ENCODE measurements at regions not wholly inside any gene's neighbourhood (a gene's known extent, or its start where the extent isn't known, plus 50 kb on each side); places are given as distances from the start of the nearest gene placed in this dataset.

- no peak for DNase-seq (ENCODE audit: low read depth)
- H3K4me3 ChIP-seq (ENCODE audit: low read depth, low read length) = no peak overlapping the region
- in situ Hi-C loops (cut with HindIII; ENCODE audit: low sequenced_read_pairs) = no loop called here
- no peak for TF ChIP-seq CTCF (IDR thresholded peaks at IDR 0.05; ENCODE audit: low read depth, low read length, missing control alignments)
These were observed 85.4 kb upstream of the NR3C2 start for GRCh38 chr4:148527571-148527970.

GRCh38 chr4:148522995-148523394, 80.8 kb upstream of the NR3C2 start:
- H3K4me3 ChIP-seq (ENCODE audit: low read depth, low read length) = no peak overlapping the region
- DNase-seq (ENCODE audit: low read depth) = no peak
- no peak for TF ChIP-seq CTCF (IDR thresholded peaks at IDR 0.05; ENCODE audit: low read depth, low read length, missing control alignments)
- in situ Hi-C loops (cut with HindIII; ENCODE audit: low sequenced_read_pairs) = no loop called here

- peak; percentile 19 for DNase-seq (ENCODE audit: low read depth)
These were observed 73.0 kb upstream of the NR3C2 start for GRCh38 chr4:148515248-148515647.

GRCh38 chr4:148514581-148514980, 72.4 kb upstream of the NR3C2 start:
- no peak for DNase-seq (ENCODE audit: low read depth)
- in situ Hi-C loops (cut with HindIII; ENCODE audit: low sequenced_read_pairs) = no loop called here
- no peak for TF ChIP-seq CTCF (IDR thresholded peaks at IDR 0.05; ENCODE audit: low read depth, low read length, missing control alignments)
- H3K4me3 ChIP-seq (ENCODE audit: low read depth, low read length) = no peak overlapping the region

More at GRCh38 chr4:148515248-148515647, 73.0 kb upstream of the NR3C2 start:
- in situ Hi-C loops (cut with HindIII; ENCODE audit: low sequenced_read_pairs) = no loop called here
- TF ChIP-seq CTCF (IDR thresholded peaks at IDR 0.05; ENCODE audit: low read depth, low read length, missing control alignments) = no peak
- no peak overlapping the region for H3K4me3 ChIP-seq (ENCODE audit: low read depth, low read length)

GRCh38 chr4:148514041-148514440, 71.8 kb upstream of the NR3C2 start:
- no peak for DNase-seq (ENCODE audit: low read depth)
- in situ Hi-C loops (cut with HindIII; ENCODE audit: low sequenced_read_pairs) = no loop called here
- no peak overlapping the region for H3K4me3 ChIP-seq (ENCODE audit: low read depth, low read length)
- TF ChIP-seq CTCF (IDR thresholded peaks at IDR 0.05; ENCODE audit: low read depth, low read length, missing control alignments) = no peak

- H3K4me3 ChIP-seq (ENCODE audit: low read depth, low read length) = no peak overlapping the region
- TF ChIP-seq CTCF (IDR thresholded peaks at IDR 0.05; ENCODE audit: low read depth, low read length, missing control alignments) = no peak
- no peak for DNase-seq (ENCODE audit: low read depth)
- in situ Hi-C loops (cut with HindIII; ENCODE audit: low sequenced_read_pairs) = no loop called here
These were observed 68.0 kb upstream of the NR3C2 start for GRCh38 chr4:148510211-148510610.

- no peak for DNase-seq (ENCODE audit: low read depth)
- in situ Hi-C loops (cut with HindIII; ENCODE audit: low sequenced_read_pairs) = no loop called here
- H3K4me3 ChIP-seq (ENCODE audit: low read depth, low read length) = no peak overlapping the region
- TF ChIP-seq CTCF (IDR thresholded peaks at IDR 0.05; ENCODE audit: low read depth, low read length, missing control alignments) = no peak
These were observed 61.5 kb upstream of the NR3C2 start for GRCh38 chr4:148503681-148504080.

All from astrocyte of the cerebellum (primary cell).